Fibroblast of lung (primary cell): ENCODE measurements at regions not wholly inside any gene's neighbourhood (a gene's known extent, or its start where the extent isn't known, plus 50 kb on each side); places are given as distances from the start of the nearest gene placed in this dataset.

Source experiments
- CTCF ChIP-seq, 2 donors: IDR thresholded peaks in 1 of 2; conservative IDR thresholded peaks in 1 of 2; 1 replicate in 1 of 2; 2 replicates in 1 of 2; pipeline ENCODE4 v1.5.1; 2011 to 2012; ENCODE audit warnings: low read length in 2 of 2, control low read depth in 1 of 2, inconsistent platforms in 1 of 2, low read depth in 1 of 2, mild to moderate bottlenecking in 1 of 2
- EZH2 ChIP-seq: IDR thresholded peaks from 2 replicates; pipeline ENCODE4 v1.5.1; 2012; ENCODE audit warnings: low read length, control low read depth, mild to moderate bottlenecking; ENCODE audit errors: missing control alignments

- TF ChIP-seq CTCF (conservative IDR thresholded peaks at IDR 0.05 in 1 of 2, IDR thresholded peaks at IDR 0.05 in 1 of 2; ENCODE audit: low read depth in 1 of 2, low read length in 2 of 2) (no peak), EZH2 (no peak)
Measured at GRCh38 chr4:97370568-97370967, 772.7 kb downstream of the STPG2 start.
